A549 (cell line): ENCODE measurements at regions not wholly inside any gene's neighbourhood (a gene's known extent, or its start where the extent isn't known, plus 50 kb on each side); places are given as distances from the start of the nearest gene placed in this dataset.

Experiments
- ATAC-seq, 2 experiments: fragments of 200-7000 bp in 1 of 2; fragments of >200 bp in 1 of 2; cut with Nextera tagmentation in 1 of 2; cut with Tn5 transposase in 1 of 2; 3 replicates each; pipeline versions ENCODE4 v1.8.0 to v1.9.1; 2018 to 2020; ENCODE audit warnings: mild to moderate bottlenecking in 1 of 2, moderate library complexity in 1 of 2
- CTCF ChIA-PET: fragments of 300-600 bp; sonication (Branson Sonifier 250); formaldehyde crosslinking; extraction: SDS; loops from one replicate; lab custom pipeline; 2021; ENCODE audit warnings: antibody characterized with exemption, inconsistent platforms; lab: Yijun Ruan, JAX
- POLR2A ChIA-PET: fragments of 350-600 bp; formaldehyde crosslinking; extraction: SDS; loops from one replicate; lab custom pipeline; 2021; ENCODE audit warnings: antibody characterized with exemption, inconsistent platforms; lab: Yijun Ruan, JAX
- DNase-seq, 2 experiments: peaks; one replicate each; pipeline versions ENCODE4 v3.0.0 to v3.0.0-alpha.2; 2011 to 2016; ENCODE audit warnings: low read depth in 1 of 2, low spot score in 1 of 2
- FAIRE-seq: peaks from 2 replicates; lab custom pipeline; 2011; peaks lifted over from hg19 to GRCh38; lab: Jason Lieb, UNC
- H3K27ac ChIP-seq, 2 experiments: fragments of >200 bp; sonication (Bioruptor Twin); formaldehyde crosslinking; 3 replicates each; pipeline ENCODE4 v1.5.1; 2016 to 2017
- H3K4me1 ChIP-seq: fragments of >200 bp; sonication (Bioruptor Twin); formaldehyde crosslinking; 3 replicates; pipeline ENCODE4 v1.6.1; 2016
- H3K4me2 ChIP-seq: fragments of >200 bp; sonication (Bioruptor Twin); formaldehyde crosslinking; 3 replicates; pipeline ENCODE4 v1.6.1; 2016
- H3K4me3 ChIP-seq: fragments of >200 bp; sonication (Bioruptor Twin); formaldehyde crosslinking; 3 replicates; pipeline ENCODE4 v1.5.1; 2016
- H3K9me3 ChIP-seq: fragments of >200 bp; sonication (Bioruptor Twin); formaldehyde crosslinking; 3 replicates; pipeline ENCODE4 v1.6.1; 2016
- CBX2 ChIP-seq: fragments of 200-600 bp; sonication (generic); IDR thresholded peaks from 2 replicates; pipeline ENCODE4 v1.6.1; 2016; ENCODE audit warnings: low read depth, mild to moderate bottlenecking, borderline replicate concordance
- CBX8 ChIP-seq: fragments of 200-600 bp; sonication (generic); IDR thresholded peaks from 2 replicates; pipeline ENCODE4 v1.6.1; 2016
- EHF ChIP-seq: fragments of 250-450 bp; sonication (Bioruptor Pico); IDR thresholded peaks from 2 replicates; pipeline ENCODE4 v1.5.0; 2020; ENCODE audit warnings: mild to moderate bottlenecking
- EHMT2 ChIP-seq: fragments of 200-600 bp; sonication (generic); IDR thresholded peaks from 2 replicates; pipeline ENCODE4 v1.6.1; 2016; ENCODE audit warnings: antibody characterized with exemption, low read depth, mild to moderate bottlenecking, moderate library complexity
- FOSL2 ChIP-seq, 2 experiments: fragments of 450-650 bp in 1 of 2; fragments of >200 bp in 1 of 2; sonication (Bioruptor Twin) in 1 of 2; formaldehyde crosslinking; IDR thresholded peaks; 2 replicates each; pipeline versions ENCODE4 v1.5.0 to v1.6.1; 2016 to 2020; ENCODE audit warnings: mild to moderate bottlenecking in 1 of 2, moderate library complexity in 1 of 2
- GATA3 ChIP-seq: IDR thresholded peaks from 2 replicates; pipeline ENCODE4 v1.6.1; 2012; ENCODE audit warnings: borderline replicate concordance
- HDAC2 ChIP-seq: fragments of 200-600 bp; sonication (generic); IDR thresholded peaks from 2 replicates; pipeline ENCODE4 v1.6.1; 2016
- JUN ChIP-seq, 2 experiments: fragments of >200 bp; sonication (Bioruptor Twin); formaldehyde crosslinking; IDR thresholded peaks; 2 replicates in 1 of 2; 3 replicates in 1 of 2; pipeline ENCODE4 v1.6.1; 2016 to 2017
- KDM5A ChIP-seq: fragments of 200-600 bp; sonication (generic); IDR thresholded peaks from 2 replicates; pipeline ENCODE4 v1.6.1; 2016; ENCODE audit warnings: antibody characterized with exemption, mild to moderate bottlenecking
- MAFK ChIP-seq: fragments of 450-650 bp; IDR thresholded peaks from 2 replicates; pipeline ENCODE4 v1.6.1; 2014; ENCODE audit not compliant: partially characterized antibody
- MAZ ChIP-seq: fragments of 150-350 bp; IDR thresholded peaks from 2 replicates; pipeline ENCODE4 v1.6.1; 2014; ENCODE audit warnings: antibody characterized with exemption, low read depth, low read length, borderline replicate concordance
- POLR2A ChIP-seq: IDR thresholded peaks from 2 replicates; pipeline ENCODE4 v1.6.1; 2012; ENCODE audit warnings: mild to moderate bottlenecking, low read length
- POLR2AphosphoS2 ChIP-seq: conservative IDR thresholded peaks from 2 replicates; pipeline ENCODE4 v1.6.1; 2012; ENCODE audit warnings: low read length, improper control_type of control experiment, inconsistent platforms
- RFX5 ChIP-seq: fragments of 450-650 bp; IDR thresholded peaks from 2 replicates; pipeline ENCODE4 v1.7.1; 2014; ENCODE audit warnings: antibody characterized with exemption, mild to moderate bottlenecking, moderate library complexity
- RNF2 ChIP-seq: fragments of 200-600 bp; sonication (generic); IDR thresholded peaks from 2 replicates; pipeline ENCODE4 v1.6.1; 2016; ENCODE audit warnings: low read depth, mild to moderate bottlenecking, antibody characterized with exemption, moderate library complexity, borderline replicate concordance
- SMC3 ChIP-seq: fragments of >200 bp; sonication (Bioruptor Twin); formaldehyde crosslinking; IDR thresholded peaks from 3 replicates; pipeline ENCODE4 v1.6.1; 2018; ENCODE audit warnings: inconsistent platforms
- SREBF2 ChIP-seq: fragments of 450-650 bp; IDR thresholded peaks from 2 replicates; pipeline ENCODE4 v1.6.1; 2014; ENCODE audit warnings: mild to moderate bottlenecking, moderate library complexity
- ZNF302 ChIP-seq: fragments of 250-450 bp; sonication (Bioruptor Pico); IDR thresholded peaks from 2 replicates; pipeline ENCODE4 v1.9.0; 2021; ENCODE audit warnings: inconsistent platforms, mild to moderate bottlenecking, moderate library complexity
- WGBS: methylation state at CpG from one replicate; pipeline ENCODE4 v1.1.6; 2017; ENCODE audit errors: missing lambda C conversion rate; 5-methylcytosine and 5-hydroxymethylcytosine counted together
- TF ChIP-seq, protein P1 (sequence below): fragments of 250-450 bp; sonication (Bioruptor Pico); IDR thresholded peaks from 2 replicates; pipeline ENCODE4 v1.5.0; 2020; ENCODE audit warnings: low read depth, mild to moderate bottlenecking, moderate library complexity
- TF ChIP-seq, protein P2 (sequence below): fragments of >200 bp; sonication (Bioruptor Twin); formaldehyde crosslinking; IDR thresholded peaks from 2 replicates; pipeline ENCODE4 v1.6.1; 2016
- TF ChIP-seq, protein P3 (sequence below): fragments of 200-600 bp; sonication (generic); IDR thresholded peaks from 2 replicates; pipeline ENCODE4 v1.6.1; 2016; ENCODE audit warnings: antibody characterized with exemption, mild to moderate bottlenecking, moderate library complexity
- TF ChIP-seq, protein P4 (sequence below): fragments of >200 bp; sonication (Bioruptor Twin); formaldehyde crosslinking; IDR thresholded peaks from 3 replicates; pipeline ENCODE4 v1.6.1; 2016

DNA sequence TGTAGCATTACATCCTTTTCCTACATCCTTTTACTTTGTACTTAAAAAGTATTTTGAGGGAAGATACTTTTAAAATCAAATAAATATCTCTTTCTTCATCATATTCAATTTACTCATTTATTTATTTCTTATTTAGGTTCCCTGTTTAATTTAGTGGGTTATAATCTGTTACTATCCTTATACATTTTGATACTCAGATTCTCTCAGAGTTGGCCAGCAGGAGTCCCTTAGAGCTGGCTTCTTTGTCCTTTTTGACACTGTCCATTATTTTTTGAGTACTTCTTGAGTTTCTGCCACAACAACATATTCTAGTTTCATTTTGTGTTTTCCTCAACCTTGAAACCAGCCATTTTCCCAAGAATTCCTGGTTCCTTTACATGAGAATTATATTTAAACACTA lies 111.6 kb upstream of the DCBLD2 start (continued):
- no peak for TF ChIP-seq GATA3

DNA sequence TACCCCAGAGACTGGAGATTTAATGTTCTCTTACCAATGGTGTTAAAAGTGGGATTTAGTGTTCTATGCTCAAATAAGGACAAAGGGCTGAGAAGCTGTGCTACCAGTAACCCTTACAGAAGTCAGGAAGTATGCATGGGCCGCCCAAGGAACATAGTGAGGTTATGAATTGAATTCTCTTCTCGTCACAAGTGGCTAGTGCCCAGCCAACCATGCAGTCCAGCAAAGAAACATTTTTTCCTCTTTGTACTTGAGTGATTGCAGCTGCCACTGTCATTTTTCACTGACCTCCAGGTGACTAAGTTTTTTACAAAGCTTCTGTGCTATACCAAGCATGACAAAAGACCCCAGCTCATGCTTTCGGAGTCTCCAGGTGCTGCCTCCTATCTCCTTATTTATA lies 110.6 kb upstream of the DCBLD2 start:
- no peak for DNase-seq
- no peak overlapping the region for H3K27ac ChIP-seq
- H3K9me3 ChIP-seq, result no peaks in the 10 kb centered on the region
- no peak overlapping the region for H3K4me3 ChIP-seq
- no peak overlapping the region for H3K4me2 ChIP-seq
- ATAC-seq, result no peak
- 67% methylated on average over 3 of the region's 3 CpGs for WGBS
- no peak for FAIRE-seq
- H3K4me1 ChIP-seq, result no peaks in the 10 kb centered on the region
- POLR2A ChIA-PET, result no interaction called here
- CTCF ChIA-PET, result interaction anchor here (0.8 kb wide), 2 partner anchors 161 to 741 kb away, joined by 3 read pairs; no protein-coding TSS in a partner anchor
- TF ChIP-seq, protein P1, sequence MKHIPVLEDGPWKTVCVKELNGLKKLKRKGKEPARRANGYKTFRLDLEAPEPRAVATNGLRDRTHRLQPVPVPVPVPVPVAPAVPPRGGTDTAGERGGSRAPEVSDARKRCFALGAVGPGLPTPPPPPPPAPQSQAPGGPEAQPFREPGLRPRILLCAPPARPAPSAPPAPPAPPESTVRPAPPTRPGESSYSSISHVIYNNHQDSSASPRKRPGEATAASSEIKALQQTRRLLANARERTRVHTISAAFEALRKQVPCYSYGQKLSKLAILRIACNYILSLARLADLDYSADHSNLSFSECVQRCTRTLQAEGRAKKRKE (CRISPR knock-in tag), result no peak
- TF ChIP-seq EHMT2 (no peak), RFX5 (no peak), FOSL2 (IDR thresholded peaks at IDR 0.05) (no peak), FOSL2 (CRISPR knock-in tag; IDR thresholded peaks at IDR 0.05) (no peak), SREBF2 (no peak), POLR2AphosphoS2 (no peak), MAFK (no peak), POLR2A (no peak), ZNF302 (no peak), JUN (IDR thresholded peaks at IDR 0.05) (no peak), MAZ (no peak), CBX8 (no peak), RNF2 (no peak), SMC3 (no peak)
- TF ChIP-seq, protein P2, sequence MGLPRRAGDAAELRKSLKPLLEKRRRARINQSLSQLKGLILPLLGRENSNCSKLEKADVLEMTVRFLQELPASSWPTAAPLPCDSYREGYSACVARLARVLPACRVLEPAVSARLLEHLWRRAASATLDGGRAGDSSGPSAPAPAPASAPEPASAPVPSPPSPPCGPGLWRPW, result no peak
- TF ChIP-seq, protein P3, sequence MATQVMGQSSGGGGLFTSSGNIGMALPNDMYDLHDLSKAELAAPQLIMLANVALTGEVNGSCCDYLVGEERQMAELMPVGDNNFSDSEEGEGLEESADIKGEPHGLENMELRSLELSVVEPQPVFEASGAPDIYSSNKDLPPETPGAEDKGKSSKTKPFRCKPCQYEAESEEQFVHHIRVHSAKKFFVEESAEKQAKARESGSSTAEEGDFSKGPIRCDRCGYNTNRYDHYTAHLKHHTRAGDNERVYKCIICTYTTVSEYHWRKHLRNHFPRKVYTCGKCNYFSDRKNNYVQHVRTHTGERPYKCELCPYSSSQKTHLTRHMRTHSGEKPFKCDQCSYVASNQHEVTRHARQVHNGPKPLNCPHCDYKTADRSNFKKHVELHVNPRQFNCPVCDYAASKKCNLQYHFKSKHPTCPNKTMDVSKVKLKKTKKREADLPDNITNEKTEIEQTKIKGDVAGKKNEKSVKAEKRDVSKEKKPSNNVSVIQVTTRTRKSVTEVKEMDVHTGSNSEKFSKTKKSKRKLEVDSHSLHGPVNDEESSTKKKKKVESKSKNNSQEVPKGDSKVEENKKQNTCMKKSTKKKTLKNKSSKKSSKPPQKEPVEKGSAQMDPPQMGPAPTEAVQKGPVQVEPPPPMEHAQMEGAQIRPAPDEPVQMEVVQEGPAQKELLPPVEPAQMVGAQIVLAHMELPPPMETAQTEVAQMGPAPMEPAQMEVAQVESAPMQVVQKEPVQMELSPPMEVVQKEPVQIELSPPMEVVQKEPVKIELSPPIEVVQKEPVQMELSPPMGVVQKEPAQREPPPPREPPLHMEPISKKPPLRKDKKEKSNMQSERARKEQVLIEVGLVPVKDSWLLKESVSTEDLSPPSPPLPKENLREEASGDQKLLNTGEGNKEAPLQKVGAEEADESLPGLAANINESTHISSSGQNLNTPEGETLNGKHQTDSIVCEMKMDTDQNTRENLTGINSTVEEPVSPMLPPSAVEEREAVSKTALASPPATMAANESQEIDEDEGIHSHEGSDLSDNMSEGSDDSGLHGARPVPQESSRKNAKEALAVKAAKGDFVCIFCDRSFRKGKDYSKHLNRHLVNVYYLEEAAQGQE, result no peak

DNA sequence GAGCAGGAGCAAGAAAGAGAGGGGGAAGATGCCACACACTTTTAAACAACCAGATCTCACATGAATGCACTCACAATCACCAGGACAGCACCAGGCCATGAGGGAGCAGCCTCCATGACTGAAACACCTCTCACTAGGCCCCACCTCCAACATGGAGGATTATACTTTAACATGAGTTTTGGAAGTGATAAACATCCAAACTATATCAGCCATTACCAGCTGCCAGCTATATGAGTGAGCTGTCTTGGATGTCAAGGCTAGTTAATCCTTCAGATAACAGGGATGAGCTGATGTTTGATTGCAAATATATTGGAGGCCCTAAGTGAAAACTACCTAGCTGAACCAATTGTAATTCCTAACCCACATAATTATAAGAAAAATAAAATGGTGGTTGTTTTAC lies 108.4 kb upstream of the DCBLD2 start:
- no peaks in the 10 kb centered on the region for H3K4me1 ChIP-seq
- no peak overlapping the region for H3K4me3 ChIP-seq
- TF ChIP-seq EHF (CRISPR knock-in tag), result no peak
- no peak for TF ChIP-seq HDAC2
- TF ChIP-seq CBX2, result no peak
- no peak for TF ChIP-seq SMC3
- TF ChIP-seq, protein P4, sequence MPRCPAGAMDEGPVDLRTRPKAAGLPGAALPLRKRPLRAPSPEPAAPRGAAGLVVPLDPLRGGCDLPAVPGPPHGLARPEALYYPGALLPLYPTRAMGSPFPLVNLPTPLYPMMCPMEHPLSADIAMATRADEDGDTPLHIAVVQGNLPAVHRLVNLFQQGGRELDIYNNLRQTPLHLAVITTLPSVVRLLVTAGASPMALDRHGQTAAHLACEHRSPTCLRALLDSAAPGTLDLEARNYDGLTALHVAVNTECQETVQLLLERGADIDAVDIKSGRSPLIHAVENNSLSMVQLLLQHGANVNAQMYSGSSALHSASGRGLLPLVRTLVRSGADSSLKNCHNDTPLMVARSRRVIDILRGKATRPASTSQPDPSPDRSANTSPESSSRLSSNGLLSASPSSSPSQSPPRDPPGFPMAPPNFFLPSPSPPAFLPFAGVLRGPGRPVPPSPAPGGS, result no peak
- no peak for TF ChIP-seq EHMT2
- TF ChIP-seq KDM5A, result no peak
- TF ChIP-seq, all 56 proteins: peak for 0
- no peak for DNase-seq
- CTCF ChIA-PET, result interaction anchor here (1.5 kb wide), 1 partner anchor 408 kb away, joined by 4 read pairs; no protein-coding TSS in a partner anchor
- Histone ChIP-seq H3K4me2 (no peak overlapping the region), H3K9me3 (no peaks in the 10 kb centered on the region), H3K27ac (no peak overlapping the region)
- POLR2A ChIA-PET, result no interaction called here
- no peak for ATAC-seq
- no peak for FAIRE-seq
